ENCODE measurements at regions not wholly inside any gene's neighbourhood (a gene's known extent, or its start where the extent isn't known, plus 50 kb on each side); places are given as distances from the start of the nearest gene placed in this dataset.

DNA sequence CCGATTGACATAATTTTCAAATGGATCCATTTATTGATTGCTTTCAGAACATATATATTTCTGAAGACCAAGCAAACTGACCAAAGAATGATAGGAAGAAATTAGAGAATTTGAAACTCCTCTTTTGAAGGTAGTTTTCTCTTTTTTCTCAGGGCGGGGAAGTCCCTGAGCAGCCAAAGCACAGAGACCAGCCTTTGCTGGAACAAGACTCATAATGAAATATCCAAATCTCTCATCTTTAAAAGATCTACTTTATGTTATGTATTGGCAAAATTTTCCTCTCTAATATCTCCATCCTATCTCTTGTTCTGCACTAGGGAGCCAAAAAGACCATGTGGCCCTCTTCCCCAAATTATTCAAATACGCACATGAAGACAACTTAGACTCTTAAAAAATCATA, 379.0 kb upstream of the TCF4 start:
- TF ChIP-seq, protein P1, sequence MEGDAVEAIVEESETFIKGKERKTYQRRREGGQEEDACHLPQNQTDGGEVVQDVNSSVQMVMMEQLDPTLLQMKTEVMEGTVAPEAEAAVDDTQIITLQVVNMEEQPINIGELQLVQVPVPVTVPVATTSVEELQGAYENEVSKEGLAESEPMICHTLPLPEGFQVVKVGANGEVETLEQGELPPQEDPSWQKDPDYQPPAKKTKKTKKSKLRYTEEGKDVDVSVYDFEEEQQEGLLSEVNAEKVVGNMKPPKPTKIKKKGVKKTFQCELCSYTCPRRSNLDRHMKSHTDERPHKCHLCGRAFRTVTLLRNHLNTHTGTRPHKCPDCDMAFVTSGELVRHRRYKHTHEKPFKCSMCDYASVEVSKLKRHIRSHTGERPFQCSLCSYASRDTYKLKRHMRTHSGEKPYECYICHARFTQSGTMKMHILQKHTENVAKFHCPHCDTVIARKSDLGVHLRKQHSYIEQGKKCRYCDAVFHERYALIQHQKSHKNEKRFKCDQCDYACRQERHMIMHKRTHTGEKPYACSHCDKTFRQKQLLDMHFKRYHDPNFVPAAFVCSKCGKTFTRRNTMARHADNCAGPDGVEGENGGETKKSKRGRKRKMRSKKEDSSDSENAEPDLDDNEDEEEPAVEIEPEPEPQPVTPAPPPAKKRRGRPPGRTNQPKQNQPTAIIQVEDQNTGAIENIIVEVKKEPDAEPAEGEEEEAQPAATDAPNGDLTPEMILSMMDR (IDR thresholded peaks at IDR 0.05) = no peak
- TF ChIP-seq POLR2A (IDR thresholded peaks at IDR 0.05) = no peak
- TF ChIP-seq POLR2AphosphoS5 (IDR thresholded peaks at IDR 0.05) = no peak

Data from prostate gland (tissue), 2 donors.